ENCODE measurements at regions not wholly inside any gene's neighbourhood (a gene's known extent, or its start where the extent isn't known, plus 50 kb on each side); places are given as distances from the start of the nearest gene placed in this dataset.

- Histone ChIP-seq H3K27ac (no peak overlapping the region), H3K36me3 (no peaks in the 10 kb centered on the region), H3K9me3 (no peaks in the 10 kb centered on the region), H3K4me3 (no peak overlapping the region), H3K4me1 (no peaks in the 10 kb centered on the region), H3K27me3 (no peaks in the 10 kb centered on the region)
- intact Hi-C loops (cut with DNase I), result no loop called here
- TF ChIP-seq POLR2A (IDR thresholded peaks at IDR 0.05), result no peak
- TF ChIP-seq CTCF (IDR thresholded peaks at IDR 0.05), result no peak
- DNase-seq, result no peak
- WGBS, 2 donors, result 9 to 21% methylated on average over 4 of the region's 4 CpGs
Observed at GRCh38 chr11:105489446-105489845, 120.4 kb upstream of the GRIA4 start.

GRCh38 chr11:105486929-105487328 is 122.9 kb upstream of the GRIA4 start:
- Histone ChIP-seq H3K4me3 (no peak overlapping the region), H3K27ac (no peak overlapping the region), H3K9me3 (no peaks in the 10 kb centered on the region), H3K36me3 (no peaks in the 10 kb centered on the region), H3K27me3 (no peaks in the 10 kb centered on the region), H3K4me1 (no peaks in the 10 kb centered on the region)
- intact Hi-C loops (cut with DNase I), result no loop called here
- TF ChIP-seq CTCF (IDR thresholded peaks at IDR 0.05), result no peak
- no peak for TF ChIP-seq POLR2A (IDR thresholded peaks at IDR 0.05)
- no peak for DNase-seq
- 88 to 89% methylated on average over 11 of the region's 11 CpGs for WGBS, 2 donors

- no peak overlapping the region for H3K4me3 ChIP-seq
- DNase-seq, result no peak
- H3K27me3 ChIP-seq, result no peaks in the 10 kb centered on the region
- no peaks in the 10 kb centered on the region for H3K36me3 ChIP-seq
- WGBS, 2 donors, result 83 to 100% methylated on average over 1 of the region's 1 CpG
- intact Hi-C loops (cut with DNase I), result no loop called here
- TF ChIP-seq POLR2A (IDR thresholded peaks at IDR 0.05), result no peak
- no peak for TF ChIP-seq CTCF (IDR thresholded peaks at IDR 0.05)
- H3K27ac ChIP-seq, result no peak overlapping the region
- H3K4me1 ChIP-seq, result no peaks in the 10 kb centered on the region
- no peaks in the 10 kb centered on the region for H3K9me3 ChIP-seq
Observed at GRCh38 chr11:105469931-105470330, 139.9 kb upstream of the GRIA4 start.

GRCh38 chr11:105468154-105468553 is 141.7 kb upstream of the GRIA4 start:
- H3K4me3 ChIP-seq, result no peak overlapping the region
- H3K36me3 ChIP-seq, result no peaks in the 10 kb centered on the region
- no peaks in the 10 kb centered on the region for H3K27me3 ChIP-seq
- no peak for DNase-seq
- no peak for TF ChIP-seq POLR2A (IDR thresholded peaks at IDR 0.05)
- TF ChIP-seq CTCF (IDR thresholded peaks at IDR 0.05), result no peak
- H3K4me1 ChIP-seq, result no peaks in the 10 kb centered on the region
- WGBS, 2 donors, result 39 to 45% methylated on average over 3 of the region's 3 CpGs
- no peak overlapping the region for H3K27ac ChIP-seq
- intact Hi-C loops (cut with DNase I), result no loop called here
- no peaks in the 10 kb centered on the region for H3K9me3 ChIP-seq

- DNase-seq, result no peak
- no peak overlapping the region for H3K27ac ChIP-seq
- H3K36me3 ChIP-seq, result no peaks in the 10 kb centered on the region
- no peaks in the 10 kb centered on the region for H3K9me3 ChIP-seq
- no peaks in the 10 kb centered on the region for H3K4me1 ChIP-seq
- no peak overlapping the region for H3K4me3 ChIP-seq
- intact Hi-C loops (cut with DNase I), result no loop called here
- TF ChIP-seq POLR2A (IDR thresholded peaks at IDR 0.05) (no peak), CTCF (IDR thresholded peaks at IDR 0.05) (no peak)
- H3K27me3 ChIP-seq, result no peaks in the 10 kb centered on the region
- 14% methylated on average over 2 of the region's 2 CpGs for WGBS, 2 donors
Observed at GRCh38 chr11:105466582-105467228, 143.2 kb upstream of the GRIA4 start.
